ENCODE measurements at regions not wholly inside any gene's neighbourhood (a gene's known extent, or its start where the extent isn't known, plus 50 kb on each side); places are given as distances from the start of the nearest gene placed in this dataset.

GRCh38 chr10:42519079-42519478, 119.3 kb downstream of the ZNF33B start:
- no peak for TF ChIP-seq EZH2 (IDR thresholded peaks at IDR 0.05; ENCODE audit: low read depth)
- TF ChIP-seq, protein P1, sequence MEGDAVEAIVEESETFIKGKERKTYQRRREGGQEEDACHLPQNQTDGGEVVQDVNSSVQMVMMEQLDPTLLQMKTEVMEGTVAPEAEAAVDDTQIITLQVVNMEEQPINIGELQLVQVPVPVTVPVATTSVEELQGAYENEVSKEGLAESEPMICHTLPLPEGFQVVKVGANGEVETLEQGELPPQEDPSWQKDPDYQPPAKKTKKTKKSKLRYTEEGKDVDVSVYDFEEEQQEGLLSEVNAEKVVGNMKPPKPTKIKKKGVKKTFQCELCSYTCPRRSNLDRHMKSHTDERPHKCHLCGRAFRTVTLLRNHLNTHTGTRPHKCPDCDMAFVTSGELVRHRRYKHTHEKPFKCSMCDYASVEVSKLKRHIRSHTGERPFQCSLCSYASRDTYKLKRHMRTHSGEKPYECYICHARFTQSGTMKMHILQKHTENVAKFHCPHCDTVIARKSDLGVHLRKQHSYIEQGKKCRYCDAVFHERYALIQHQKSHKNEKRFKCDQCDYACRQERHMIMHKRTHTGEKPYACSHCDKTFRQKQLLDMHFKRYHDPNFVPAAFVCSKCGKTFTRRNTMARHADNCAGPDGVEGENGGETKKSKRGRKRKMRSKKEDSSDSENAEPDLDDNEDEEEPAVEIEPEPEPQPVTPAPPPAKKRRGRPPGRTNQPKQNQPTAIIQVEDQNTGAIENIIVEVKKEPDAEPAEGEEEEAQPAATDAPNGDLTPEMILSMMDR (conservative IDR thresholded peaks at IDR 0.05), result no peak

All from PC-9 (cell line).